ENCODE measurements at regions not wholly inside any gene's neighbourhood (a gene's known extent, or its start where the extent isn't known, plus 50 kb on each side); places are given as distances from the start of the nearest gene placed in this dataset.

DNA sequence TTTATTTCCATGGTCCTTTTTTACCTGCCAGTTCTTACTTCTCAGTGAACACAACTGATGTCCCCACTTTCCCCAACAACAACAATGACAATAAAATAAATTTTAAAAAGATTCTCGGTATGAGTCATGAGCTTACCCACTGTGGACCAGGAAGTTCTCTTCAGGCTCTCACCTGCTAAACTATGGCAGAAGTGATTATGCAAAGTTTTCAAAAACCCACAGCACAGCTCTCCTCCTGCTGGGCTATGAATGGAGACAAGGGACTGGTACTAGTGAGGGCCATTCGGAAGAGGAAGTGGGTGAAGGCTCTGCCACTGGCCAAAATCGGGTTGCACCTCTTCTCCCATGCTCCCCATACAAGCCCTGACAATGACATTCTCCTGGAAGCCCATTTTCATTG, 429.4 kb downstream of the PIK3R1 start:
- TF ChIP-seq, protein P1, sequence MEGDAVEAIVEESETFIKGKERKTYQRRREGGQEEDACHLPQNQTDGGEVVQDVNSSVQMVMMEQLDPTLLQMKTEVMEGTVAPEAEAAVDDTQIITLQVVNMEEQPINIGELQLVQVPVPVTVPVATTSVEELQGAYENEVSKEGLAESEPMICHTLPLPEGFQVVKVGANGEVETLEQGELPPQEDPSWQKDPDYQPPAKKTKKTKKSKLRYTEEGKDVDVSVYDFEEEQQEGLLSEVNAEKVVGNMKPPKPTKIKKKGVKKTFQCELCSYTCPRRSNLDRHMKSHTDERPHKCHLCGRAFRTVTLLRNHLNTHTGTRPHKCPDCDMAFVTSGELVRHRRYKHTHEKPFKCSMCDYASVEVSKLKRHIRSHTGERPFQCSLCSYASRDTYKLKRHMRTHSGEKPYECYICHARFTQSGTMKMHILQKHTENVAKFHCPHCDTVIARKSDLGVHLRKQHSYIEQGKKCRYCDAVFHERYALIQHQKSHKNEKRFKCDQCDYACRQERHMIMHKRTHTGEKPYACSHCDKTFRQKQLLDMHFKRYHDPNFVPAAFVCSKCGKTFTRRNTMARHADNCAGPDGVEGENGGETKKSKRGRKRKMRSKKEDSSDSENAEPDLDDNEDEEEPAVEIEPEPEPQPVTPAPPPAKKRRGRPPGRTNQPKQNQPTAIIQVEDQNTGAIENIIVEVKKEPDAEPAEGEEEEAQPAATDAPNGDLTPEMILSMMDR (IDR thresholded peaks at IDR 0.05): no peak
- TF ChIP-seq POLR2AphosphoS5 (IDR thresholded peaks at IDR 0.05; ENCODE audit: low read depth, low read length) (no peak), TCF7L2 (IDR thresholded peaks at IDR 0.05; ENCODE audit: low read depth, low read length) (no peak), SIN3A (IDR thresholded peaks at IDR 0.05; ENCODE audit: borderline replicate concordance, insufficient read depth, low read depth, low read length) (no peak)
- TF ChIP-seq, protein P2, sequence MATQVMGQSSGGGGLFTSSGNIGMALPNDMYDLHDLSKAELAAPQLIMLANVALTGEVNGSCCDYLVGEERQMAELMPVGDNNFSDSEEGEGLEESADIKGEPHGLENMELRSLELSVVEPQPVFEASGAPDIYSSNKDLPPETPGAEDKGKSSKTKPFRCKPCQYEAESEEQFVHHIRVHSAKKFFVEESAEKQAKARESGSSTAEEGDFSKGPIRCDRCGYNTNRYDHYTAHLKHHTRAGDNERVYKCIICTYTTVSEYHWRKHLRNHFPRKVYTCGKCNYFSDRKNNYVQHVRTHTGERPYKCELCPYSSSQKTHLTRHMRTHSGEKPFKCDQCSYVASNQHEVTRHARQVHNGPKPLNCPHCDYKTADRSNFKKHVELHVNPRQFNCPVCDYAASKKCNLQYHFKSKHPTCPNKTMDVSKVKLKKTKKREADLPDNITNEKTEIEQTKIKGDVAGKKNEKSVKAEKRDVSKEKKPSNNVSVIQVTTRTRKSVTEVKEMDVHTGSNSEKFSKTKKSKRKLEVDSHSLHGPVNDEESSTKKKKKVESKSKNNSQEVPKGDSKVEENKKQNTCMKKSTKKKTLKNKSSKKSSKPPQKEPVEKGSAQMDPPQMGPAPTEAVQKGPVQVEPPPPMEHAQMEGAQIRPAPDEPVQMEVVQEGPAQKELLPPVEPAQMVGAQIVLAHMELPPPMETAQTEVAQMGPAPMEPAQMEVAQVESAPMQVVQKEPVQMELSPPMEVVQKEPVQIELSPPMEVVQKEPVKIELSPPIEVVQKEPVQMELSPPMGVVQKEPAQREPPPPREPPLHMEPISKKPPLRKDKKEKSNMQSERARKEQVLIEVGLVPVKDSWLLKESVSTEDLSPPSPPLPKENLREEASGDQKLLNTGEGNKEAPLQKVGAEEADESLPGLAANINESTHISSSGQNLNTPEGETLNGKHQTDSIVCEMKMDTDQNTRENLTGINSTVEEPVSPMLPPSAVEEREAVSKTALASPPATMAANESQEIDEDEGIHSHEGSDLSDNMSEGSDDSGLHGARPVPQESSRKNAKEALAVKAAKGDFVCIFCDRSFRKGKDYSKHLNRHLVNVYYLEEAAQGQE (IDR thresholded peaks at IDR 0.05; ENCODE audit: insufficient read depth in 1 of 2, low read depth in 2 of 2, low read length in 1 of 2): no peak
